ENCODE measurements at regions not wholly inside any gene's neighbourhood (a gene's known extent, or its start where the extent isn't known, plus 50 kb on each side); places are given as distances from the start of the nearest gene placed in this dataset.

GRCh38 chr3:30260762-30261161, 345.6 kb upstream of the TGFBR2 start:
- H3K4me1 ChIP-seq (ENCODE audit: insufficient read depth, low read length), result peaks cover 23% of the 10 kb centered on the region
- no peaks in the 10 kb centered on the region for H3K36me3 ChIP-seq (ENCODE audit: insufficient read depth, low read length)
- no peaks in the 10 kb centered on the region for H3K9me3 ChIP-seq (ENCODE audit: control insufficient read depth, insufficient read depth, low read length)
- H3K9ac ChIP-seq (ENCODE audit: low read depth, low read length), result no peak overlapping the region

- H3K9me3 ChIP-seq (ENCODE audit: control insufficient read depth, insufficient read depth, low read length), result no peaks in the 10 kb centered on the region
- H3K4me1 ChIP-seq (ENCODE audit: insufficient read depth, low read length), result peaks cover 20% of the 10 kb centered on the region
- no peak overlapping the region for H3K9ac ChIP-seq (ENCODE audit: low read depth, low read length)
- no peaks in the 10 kb centered on the region for H3K36me3 ChIP-seq (ENCODE audit: insufficient read depth, low read length)
These were observed 343.0 kb upstream of the TGFBR2 start for GRCh38 chr3:30263238-30263924.

GRCh38 chr3:30263925-30264313, 342.5 kb upstream of the TGFBR2 start:
- Histone ChIP-seq H3K36me3 (ENCODE audit: insufficient read depth, low read length) (no peaks in the 10 kb centered on the region), H3K9me3 (ENCODE audit: control insufficient read depth, insufficient read depth, low read length) (no peaks in the 10 kb centered on the region), H3K9ac (ENCODE audit: low read depth, low read length) (no peak overlapping the region), H3K4me1 (ENCODE audit: insufficient read depth, low read length) (peaks cover 14% of the 10 kb centered on the region)

GRCh38 chr3:30266524-30266923, 339.9 kb upstream of the TGFBR2 start:
- Histone ChIP-seq H3K9ac (ENCODE audit: low read depth, low read length) (no peak overlapping the region), H3K9me3 (ENCODE audit: control insufficient read depth, insufficient read depth, low read length) (peaks cover 2% of the 10 kb centered on the region; the same call in 1 of the 2 replicates), H3K4me1 (ENCODE audit: insufficient read depth, low read length) (no peaks in the 10 kb centered on the region), H3K36me3 (ENCODE audit: insufficient read depth, low read length) (no peaks in the 10 kb centered on the region)

GRCh38 chr3:30268288-30268687, 338.1 kb upstream of the TGFBR2 start:
- H3K36me3 ChIP-seq (ENCODE audit: insufficient read depth, low read length), result no peaks in the 10 kb centered on the region
- peaks cover 2% of the 10 kb centered on the region; the same call in 1 of the 2 replicates for H3K9me3 ChIP-seq (ENCODE audit: control insufficient read depth, insufficient read depth, low read length)
- no peaks in the 10 kb centered on the region for H3K4me1 ChIP-seq (ENCODE audit: insufficient read depth, low read length)
- H3K9ac ChIP-seq (ENCODE audit: low read depth, low read length), result no peak overlapping the region

- Histone ChIP-seq H3K9me3 (ENCODE audit: control insufficient read depth, insufficient read depth, low read length) (peaks cover 2% of the 10 kb centered on the region; the same call in 1 of the 2 replicates), H3K36me3 (ENCODE audit: insufficient read depth, low read length) (no peaks in the 10 kb centered on the region; the same call in 1 of the 2 replicates), H3K9ac (ENCODE audit: low read depth, low read length) (no peak overlapping the region), H3K4me1 (ENCODE audit: insufficient read depth, low read length) (no peaks in the 10 kb centered on the region)
These were observed 336.5 kb upstream of the TGFBR2 start for GRCh38 chr3:30269751-30270445.

GRCh38 chr3:30271781-30272180, 334.6 kb upstream of the TGFBR2 start:
- peaks cover 13% of the 10 kb centered on the region; the same call in 1 of the 2 replicates for H3K9me3 ChIP-seq (ENCODE audit: control insufficient read depth, insufficient read depth, low read length)
- no peak overlapping the region for H3K9ac ChIP-seq (ENCODE audit: low read depth, low read length)
- H3K4me1 ChIP-seq (ENCODE audit: insufficient read depth, low read length), result no peaks in the 10 kb centered on the region
- no peaks in the 10 kb centered on the region; the same call in 1 of the 2 replicates for H3K36me3 ChIP-seq (ENCODE audit: insufficient read depth, low read length)

GRCh38 chr3:30273304-30274072, 332.9 kb upstream of the TGFBR2 start:
- Histone ChIP-seq H3K36me3 (ENCODE audit: insufficient read depth, low read length) (no peaks in the 10 kb centered on the region; the same call in 1 of the 2 replicates), H3K4me1 (ENCODE audit: insufficient read depth, low read length) (no peaks in the 10 kb centered on the region), H3K9me3 (ENCODE audit: control insufficient read depth, insufficient read depth, low read length) (peaks cover 17% of the 10 kb centered on the region; the same call in 1 of the 2 replicates), H3K9ac (ENCODE audit: low read depth, low read length) (no peak overlapping the region)

- Histone ChIP-seq H3K4me1 (ENCODE audit: insufficient read depth, low read length) (peaks cover 4% of the 10 kb centered on the region), H3K9ac (ENCODE audit: low read depth, low read length) (no peak overlapping the region), H3K9me3 (ENCODE audit: control insufficient read depth, insufficient read depth, low read length) (peaks cover 22% of the 10 kb centered on the region; the same call in 1 of the 2 replicates), H3K36me3 (ENCODE audit: insufficient read depth, low read length) (no peaks in the 10 kb centered on the region; the same call in 1 of the 2 replicates)
These were observed 328.9 kb upstream of the TGFBR2 start for GRCh38 chr3:30277494-30277893.

- Histone ChIP-seq H3K9ac (ENCODE audit: low read depth, low read length) (no peak overlapping the region), H3K4me1 (ENCODE audit: insufficient read depth, low read length) (peaks cover 8% of the 10 kb centered on the region), H3K36me3 (ENCODE audit: insufficient read depth, low read length) (no peaks in the 10 kb centered on the region), H3K9me3 (ENCODE audit: control insufficient read depth, insufficient read depth, low read length) (peaks cover 13% of the 10 kb centered on the region; the same call in 1 of the 2 replicates)
These were observed 324.9 kb upstream of the TGFBR2 start for GRCh38 chr3:30281526-30281925.

- Histone ChIP-seq H3K36me3 (ENCODE audit: insufficient read depth, low read length) (no peaks in the 10 kb centered on the region), H3K9ac (ENCODE audit: low read depth, low read length) (peak overlapping the region; percentile 15; the same call in 1 of the 2 replicates), H3K4me1 (ENCODE audit: insufficient read depth, low read length) (peaks cover 8% of the 10 kb centered on the region), H3K9me3 (ENCODE audit: control insufficient read depth, insufficient read depth, low read length) (peaks cover 11% of the 10 kb centered on the region; the same call in 1 of the 2 replicates)
These were observed 324.2 kb upstream of the TGFBR2 start for GRCh38 chr3:30282154-30282696.

GRCh38 chr3:30285188-30286006, 321.0 kb upstream of the TGFBR2 start:
- H3K9me3 ChIP-seq (ENCODE audit: control insufficient read depth, insufficient read depth, low read length), result no peaks in the 10 kb centered on the region
- H3K9ac ChIP-seq (ENCODE audit: low read depth, low read length), result no peak overlapping the region
- H3K36me3 ChIP-seq (ENCODE audit: insufficient read depth, low read length), result no peaks in the 10 kb centered on the region
- H3K4me1 ChIP-seq (ENCODE audit: insufficient read depth, low read length), result peaks cover 11% of the 10 kb centered on the region

GRCh38 chr3:30286007-30286669, 320.3 kb upstream of the TGFBR2 start:
- Histone ChIP-seq H3K36me3 (ENCODE audit: insufficient read depth, low read length) (no peaks in the 10 kb centered on the region), H3K4me1 (ENCODE audit: insufficient read depth, low read length) (peaks cover 11% of the 10 kb centered on the region), H3K9me3 (ENCODE audit: control insufficient read depth, insufficient read depth, low read length) (no peaks in the 10 kb centered on the region), H3K9ac (ENCODE audit: low read depth, low read length) (no peak overlapping the region)

Data from ES-I3 (cell line).